GM10266 (cell line): ENCODE measurements at regions not wholly inside any gene's neighbourhood (a gene's known extent, or its start where the extent isn't known, plus 50 kb on each side); places are given as distances from the start of the nearest gene placed in this dataset.

Experiments
- DNase-seq: peaks from one replicate; pipeline ENCODE4 v3.0.0; 2012; ENCODE audit errors: extremely low spot score
- CTCF ChIP-seq: IDR thresholded peaks from 2 replicates; pipeline ENCODE4 v1.5.1; 2012; ENCODE audit warnings: mild to moderate bottlenecking, low read depth; ENCODE audit not compliant: control insufficient read depth, insufficient read depth; ENCODE audit errors: missing control alignments

- TF ChIP-seq CTCF: no peak
- no peak for DNase-seq
Observed at GRCh38 chr15:59739557-59740186, 50.6 kb upstream of the BNIP2 start.
